Activated T-cell treated with anti-CD3 and anti-CD28 coated beads for 4 hours (primary cell): ENCODE measurements at regions not wholly inside any gene's neighbourhood (a gene's known extent, or its start where the extent isn't known, plus 50 kb on each side); places are given as distances from the start of the nearest gene placed in this dataset.

ENCODE experiments used
- DNase-seq: peaks from one replicate; pipeline ENCODE4 v3.0.0-alpha.2; 2020

DNA sequence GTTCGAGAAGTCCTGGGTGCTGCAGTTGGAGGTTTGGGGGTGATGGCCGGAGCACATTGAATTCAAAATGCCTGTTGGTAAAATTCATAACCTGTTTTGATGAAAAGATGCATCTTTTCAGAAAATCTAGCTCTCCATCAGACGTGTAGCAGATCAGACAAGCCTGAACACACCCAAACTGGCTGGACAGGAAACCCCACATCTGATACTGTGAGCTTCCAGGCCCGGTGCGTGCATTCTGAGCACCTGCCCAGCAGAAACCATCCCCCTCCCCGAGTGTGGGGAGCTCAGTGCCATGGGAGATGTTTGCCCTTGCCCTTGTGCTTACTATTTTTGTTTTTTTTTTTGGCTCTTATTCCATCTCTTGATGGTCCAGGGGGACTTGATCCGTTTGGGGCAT lies 417.1 kb downstream of the TCERG1L start:
- no peak for DNase-seq

DNA sequence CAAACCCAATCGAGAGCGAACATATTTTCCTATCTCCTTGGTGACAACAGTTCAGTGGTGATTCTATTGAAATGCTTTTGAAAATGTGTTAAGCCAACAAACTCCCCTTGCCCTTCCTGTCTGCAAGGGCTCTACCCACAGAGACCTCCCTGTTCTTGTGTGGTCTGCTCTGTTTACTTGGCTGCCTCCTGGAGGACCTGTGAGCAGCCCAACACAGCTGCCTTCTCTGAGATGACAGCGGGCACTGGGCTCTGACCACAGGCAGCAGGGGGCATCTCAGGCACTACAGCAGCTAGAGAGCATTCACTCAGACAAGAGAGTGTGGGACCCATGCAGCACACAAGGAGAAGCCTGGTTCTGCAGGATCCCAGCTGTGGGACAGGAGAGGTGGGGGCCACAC lies 416.4 kb downstream of the TCERG1L start:
- DNase-seq = no peak

DNA sequence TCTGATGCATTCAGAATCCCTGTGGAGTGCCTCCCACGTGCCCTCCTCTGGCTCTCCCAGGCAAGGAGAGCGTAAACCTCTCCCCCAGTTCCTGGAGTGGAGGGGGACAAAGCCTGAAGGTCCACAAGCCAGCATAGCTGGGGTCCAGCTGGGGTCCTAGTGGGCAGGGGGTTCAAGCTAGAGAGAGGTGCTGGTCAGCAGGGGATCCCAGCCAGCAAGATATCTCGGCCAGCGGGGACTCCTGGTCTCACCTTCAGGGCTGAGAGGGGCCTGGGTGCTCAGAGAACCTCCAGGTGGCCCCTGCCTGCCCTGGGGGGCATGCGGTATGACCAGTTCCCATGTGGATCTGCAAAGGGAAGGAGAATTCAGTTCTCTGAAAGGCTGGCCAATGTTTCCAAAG lies 413.7 kb downstream of the TCERG1L start:
- no peak for DNase-seq

DNA sequence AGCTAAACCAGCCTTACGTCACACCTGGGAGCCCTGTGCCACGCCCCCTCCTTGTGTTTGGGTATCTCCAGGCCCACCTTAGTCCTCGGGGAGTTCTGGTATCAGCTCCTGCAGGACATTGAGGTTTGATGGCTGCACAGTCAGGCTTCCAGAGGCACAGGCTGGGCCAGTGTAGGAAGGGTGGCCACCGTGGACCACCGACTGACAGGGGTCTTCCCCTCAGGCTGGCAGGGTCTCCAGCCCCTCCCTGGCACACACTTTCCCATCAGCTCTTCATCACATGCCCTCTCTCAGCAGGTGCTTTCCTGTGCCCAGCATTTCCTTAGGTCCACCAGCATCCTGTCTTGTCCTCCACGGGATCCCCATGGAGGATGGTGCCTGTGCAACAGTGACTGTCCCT lies 413.1 kb downstream of the TCERG1L start:
- no peak for DNase-seq

DNA sequence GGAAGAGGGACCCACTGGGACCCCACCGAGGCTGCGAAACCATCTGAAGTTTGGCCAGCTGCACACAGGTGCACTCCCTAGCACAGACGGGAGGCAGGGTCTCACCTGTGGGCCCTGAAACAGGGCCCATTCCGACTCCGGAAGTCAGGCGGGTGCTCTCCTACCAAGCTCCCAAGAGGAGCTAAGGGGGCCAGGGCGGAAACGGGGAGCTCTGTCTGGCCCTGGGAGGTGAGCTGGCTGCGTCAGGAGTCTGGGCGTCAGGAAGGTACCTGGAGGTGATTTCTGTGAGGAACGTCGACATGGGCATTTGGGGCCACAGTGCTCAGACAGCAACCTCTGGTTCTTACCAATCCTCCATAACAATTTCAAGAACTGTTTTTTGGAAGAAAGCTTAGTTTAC lies 411.7 kb downstream of the TCERG1L start:
- DNase-seq = no peak

DNA sequence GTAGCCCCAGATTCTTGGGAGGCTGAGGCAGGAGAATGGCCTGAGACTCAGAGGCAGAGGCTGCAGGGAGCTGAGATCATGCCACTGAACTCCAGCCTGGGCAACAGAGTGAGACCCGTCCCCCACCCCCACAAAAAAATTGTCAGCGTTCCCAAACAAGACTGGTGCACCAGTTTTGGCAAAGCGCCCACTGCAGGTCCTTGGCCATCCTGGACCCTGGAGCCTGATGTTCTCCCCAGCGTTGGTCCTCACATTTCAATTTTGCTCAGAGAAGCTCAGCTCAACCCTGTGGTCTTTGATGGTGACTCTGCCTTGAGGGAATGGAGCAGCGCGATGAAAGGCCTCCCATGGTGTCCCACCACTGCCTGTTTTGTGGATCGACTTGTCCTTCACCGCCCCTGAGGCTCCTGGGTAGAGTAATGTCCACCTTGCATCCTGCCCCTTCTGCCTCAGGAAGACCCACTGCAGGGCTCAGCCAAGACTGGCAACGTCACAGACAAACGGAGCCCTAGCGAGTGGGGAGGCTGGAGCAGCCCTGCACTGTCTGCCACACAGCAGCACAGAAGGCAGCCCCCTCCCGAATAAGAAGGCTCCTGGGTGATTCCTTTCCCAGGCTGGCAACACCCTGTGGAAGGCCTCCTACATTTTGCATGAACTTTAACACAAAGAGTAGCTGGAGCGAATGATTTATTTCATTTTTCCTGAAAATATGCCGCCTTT lies 410.9 kb downstream of the TCERG1L start:
- DNase-seq = no peak

DNA sequence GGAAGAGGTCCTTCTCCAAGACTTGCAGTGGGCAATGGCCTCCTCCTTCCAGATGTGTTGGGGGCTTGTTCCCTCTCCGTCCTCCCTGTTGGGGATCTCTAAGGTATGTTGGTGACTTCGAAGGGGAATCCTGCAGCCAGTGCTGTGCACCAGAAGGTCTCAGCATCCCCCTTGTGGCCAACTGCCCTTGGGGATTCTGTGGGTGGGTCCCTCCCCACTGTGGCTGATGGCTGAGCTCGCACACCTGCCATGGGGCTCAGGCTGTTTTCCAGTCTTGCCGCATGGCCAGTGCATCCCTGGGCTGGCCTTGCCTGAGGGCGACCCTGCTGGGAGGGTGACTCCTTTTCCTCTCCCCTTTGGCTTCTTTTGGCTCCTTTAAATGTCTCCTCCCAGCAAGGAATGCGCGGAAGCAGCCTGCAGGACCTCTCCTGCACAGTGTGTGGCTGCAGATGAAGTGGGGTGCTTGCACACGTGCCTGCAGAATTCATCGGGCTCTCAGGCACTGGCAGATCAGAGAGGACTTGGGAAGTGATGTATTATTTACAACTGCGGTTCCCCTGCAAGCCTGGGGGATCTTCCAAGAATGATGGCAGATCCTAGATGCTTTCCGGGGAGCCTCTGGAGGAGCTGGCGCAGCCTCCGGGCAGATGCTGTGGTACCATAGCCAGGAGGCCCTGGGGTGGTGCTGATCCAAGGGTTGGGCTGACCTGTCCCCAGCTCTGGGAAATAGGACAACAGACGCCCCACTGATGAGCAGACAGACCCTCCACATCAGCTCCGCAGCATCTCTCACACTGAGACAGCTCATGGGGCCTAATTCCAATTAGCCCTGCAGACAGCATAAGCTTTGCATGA lies 410.0 kb downstream of the TCERG1L start:
- no peak for DNase-seq

DNA sequence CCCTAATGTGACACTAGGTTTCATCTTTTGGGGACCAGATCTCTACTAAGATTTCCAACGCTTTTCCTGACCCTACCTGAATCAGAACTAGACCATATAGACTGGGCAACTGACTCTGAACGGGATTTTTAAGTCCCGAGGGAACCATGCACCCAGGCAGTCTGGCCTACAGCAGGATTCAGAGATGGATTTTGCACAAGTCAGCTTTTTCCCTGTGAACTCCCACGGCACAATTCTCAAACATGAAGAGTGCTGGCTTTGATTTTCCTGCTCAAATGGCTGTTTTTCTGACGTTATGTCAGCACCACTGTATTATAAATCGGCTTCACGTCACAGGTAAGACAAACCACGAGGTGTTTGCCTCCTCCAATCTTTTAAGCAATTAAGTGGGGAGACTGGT lies 409.1 kb downstream of the TCERG1L start:
- DNase-seq = no peak

DNA sequence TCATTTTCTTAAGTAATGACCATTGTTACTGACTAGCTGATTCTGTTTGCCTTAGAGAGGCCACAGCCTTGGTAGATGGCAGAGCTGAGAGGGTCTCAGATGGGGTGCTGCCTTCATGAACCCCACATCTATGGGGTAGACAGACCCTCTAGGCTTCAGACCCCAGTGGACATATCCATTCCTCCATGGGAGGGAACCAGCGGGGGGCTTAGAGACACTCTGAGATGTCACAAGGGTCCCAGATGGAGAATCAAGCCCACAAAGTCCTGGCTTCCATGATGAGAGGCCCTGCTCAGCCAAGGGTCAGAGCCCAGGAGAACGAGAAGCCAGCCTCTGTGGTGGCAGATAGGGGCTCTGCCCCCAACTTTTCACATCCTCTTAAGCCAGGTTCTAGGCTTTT lies 408.6 kb downstream of the TCERG1L start:
- no peak for DNase-seq

DNA sequence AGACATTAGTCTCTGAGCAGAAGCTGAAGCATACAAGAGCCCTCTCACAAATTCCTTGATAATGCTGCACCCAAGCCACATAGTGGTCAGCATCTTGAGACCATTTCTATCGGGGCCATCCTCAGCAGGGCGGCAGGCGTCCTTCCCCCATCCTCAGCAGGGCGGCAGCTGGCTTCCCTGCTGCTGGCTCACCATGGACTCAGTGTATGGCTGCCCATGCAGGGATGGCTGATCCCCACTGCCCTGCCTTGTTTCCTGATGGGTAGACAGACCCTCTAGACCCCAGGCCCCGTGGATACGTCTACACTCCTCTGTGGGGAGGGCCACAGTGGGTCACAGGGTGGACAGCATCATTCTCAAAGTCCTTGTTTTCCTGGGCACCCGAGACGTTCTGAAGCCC lies 406.8 kb downstream of the TCERG1L start:
- DNase-seq = no peak

DNA sequence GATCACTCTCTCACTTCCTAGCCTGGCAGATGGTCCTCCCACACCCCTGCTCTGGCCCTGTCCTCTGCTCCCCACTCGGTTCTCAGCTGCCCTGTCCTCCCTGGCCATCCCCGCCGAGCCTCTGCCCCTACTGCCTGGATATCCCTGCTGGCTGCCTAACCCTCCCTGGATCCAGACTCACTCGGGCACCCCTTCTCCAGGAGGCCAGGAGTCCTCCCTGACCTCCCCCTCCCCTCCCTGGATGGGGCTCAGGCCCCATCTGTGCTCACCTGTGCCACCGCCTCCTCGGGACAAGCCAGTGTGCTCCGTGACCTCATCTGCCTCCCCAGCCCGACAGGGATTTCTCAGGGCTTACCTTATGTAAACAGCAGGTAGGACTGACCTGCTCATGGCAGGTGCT lies 406.1 kb downstream of the TCERG1L start:
- no peak for DNase-seq

DNA sequence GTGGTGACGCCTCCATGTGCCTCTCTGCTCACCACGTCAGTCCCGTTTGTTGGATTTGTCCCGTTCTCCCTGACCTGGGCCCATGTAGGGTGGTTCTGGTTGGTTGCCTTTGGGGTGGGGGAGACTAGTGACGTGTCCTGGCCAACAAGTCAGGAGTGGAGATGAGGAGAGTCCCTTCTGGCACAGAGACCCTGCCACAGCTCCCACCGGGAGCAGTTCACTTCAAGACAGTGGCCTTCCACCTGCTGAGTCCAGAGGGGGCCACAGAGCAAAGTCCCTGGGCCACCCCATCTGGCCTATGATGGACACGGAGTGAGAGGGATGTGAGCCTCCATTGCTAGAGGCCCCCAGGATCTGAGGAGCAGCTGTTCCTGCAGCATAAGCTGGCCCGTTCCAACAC lies 405.6 kb downstream of the TCERG1L start:
- DNase-seq = no peak

DNA sequence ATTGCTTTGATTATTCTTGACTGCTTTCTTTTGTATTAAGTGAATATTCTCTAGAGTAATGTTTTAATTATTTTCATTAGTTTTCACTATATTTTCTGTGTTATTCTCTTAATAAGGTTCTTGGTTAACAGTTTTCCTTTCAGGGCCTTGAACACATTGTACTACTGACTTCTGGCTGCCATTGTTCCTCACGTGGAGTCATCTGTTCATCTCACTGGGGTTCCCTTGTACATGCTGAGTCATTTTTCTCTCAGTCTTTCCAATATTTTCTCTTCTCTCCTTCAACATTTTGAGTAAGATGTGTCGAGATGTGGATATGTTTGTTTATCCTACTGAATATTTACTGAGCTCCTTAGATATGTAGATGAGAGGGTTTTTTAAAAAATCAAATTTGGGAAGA lies 400.7 kb downstream of the TCERG1L start:
- no peak for DNase-seq

DNA sequence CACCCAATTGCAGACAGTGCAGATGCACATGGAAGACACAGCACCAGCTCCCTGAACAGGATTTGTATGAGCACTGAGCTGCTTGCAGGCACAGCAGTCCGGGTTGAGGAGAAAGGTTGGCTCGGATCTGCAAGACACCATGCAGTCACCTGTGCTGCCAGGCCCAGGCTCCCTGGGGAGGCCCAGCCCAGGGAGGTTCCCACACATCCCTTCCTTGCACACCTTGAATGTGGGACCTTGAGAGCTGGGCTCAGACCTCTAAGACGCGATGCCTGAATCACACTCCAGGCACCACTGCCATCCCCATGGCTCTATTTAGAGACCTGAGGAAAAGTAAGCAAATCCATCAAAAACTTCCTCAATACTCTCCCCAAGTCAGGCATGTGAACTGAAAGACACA lies 397.7 kb downstream of the TCERG1L start:
- DNase-seq = no peak

DNA sequence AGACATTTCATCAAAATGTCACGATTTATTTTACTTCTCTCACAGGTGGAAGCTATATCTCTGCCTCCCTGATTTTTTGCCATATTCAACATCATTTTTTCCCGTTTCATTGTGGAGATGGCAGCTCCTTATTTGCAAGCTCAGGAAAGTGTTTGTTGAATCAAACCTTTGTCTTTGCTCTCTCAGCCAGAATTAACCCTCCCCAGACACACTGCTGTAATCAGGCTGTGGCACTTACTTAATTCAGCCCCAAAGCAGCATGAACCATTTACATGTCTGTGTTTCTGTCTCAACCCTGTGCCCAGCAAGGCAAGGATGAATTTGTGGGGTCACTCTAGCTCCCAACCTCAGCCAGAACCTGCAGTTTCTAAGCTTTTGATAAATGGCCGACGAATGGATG lies 397.2 kb downstream of the TCERG1L start:
- DNase-seq = no peak

DNA sequence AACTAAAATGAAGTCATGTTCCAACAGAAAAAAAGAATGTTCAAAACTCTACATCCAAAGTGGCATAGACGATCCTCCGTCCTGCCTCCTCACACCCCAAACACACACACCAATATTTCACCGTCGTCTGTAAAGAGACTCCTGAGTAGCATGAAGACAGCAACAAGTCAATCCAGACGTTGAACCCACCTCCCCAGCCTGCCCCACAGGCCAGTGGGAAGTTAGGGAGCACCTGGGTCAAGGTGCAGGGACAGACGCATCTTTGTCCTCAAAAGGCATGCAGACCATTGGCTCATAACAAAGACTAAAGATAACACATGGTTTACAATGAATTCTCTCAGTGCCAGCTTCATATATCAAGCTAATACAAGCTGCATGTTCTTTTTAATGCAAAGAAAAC lies 396.5 kb downstream of the TCERG1L start:
- DNase-seq = no peak

DNA sequence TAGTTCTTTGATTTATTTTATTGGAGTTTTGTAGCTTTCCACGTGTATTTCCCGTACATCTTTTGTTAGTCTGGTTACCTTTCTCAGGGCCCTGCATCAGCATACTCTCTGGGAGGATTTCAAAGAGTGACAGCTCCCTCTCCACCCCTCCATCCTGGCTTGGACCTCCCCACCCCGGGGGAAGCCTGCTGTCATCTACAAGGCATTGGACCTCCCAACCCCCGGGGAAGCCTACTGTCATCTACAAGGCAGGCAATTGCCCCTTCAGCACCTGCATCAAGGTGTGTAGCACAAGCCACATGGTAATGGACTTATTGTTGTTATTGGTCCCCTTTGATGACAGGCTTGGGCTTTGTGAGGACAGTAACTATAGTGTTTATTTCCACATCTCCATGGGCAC lies 390.1 kb downstream of the TCERG1L start:
- no peak for DNase-seq

DNA sequence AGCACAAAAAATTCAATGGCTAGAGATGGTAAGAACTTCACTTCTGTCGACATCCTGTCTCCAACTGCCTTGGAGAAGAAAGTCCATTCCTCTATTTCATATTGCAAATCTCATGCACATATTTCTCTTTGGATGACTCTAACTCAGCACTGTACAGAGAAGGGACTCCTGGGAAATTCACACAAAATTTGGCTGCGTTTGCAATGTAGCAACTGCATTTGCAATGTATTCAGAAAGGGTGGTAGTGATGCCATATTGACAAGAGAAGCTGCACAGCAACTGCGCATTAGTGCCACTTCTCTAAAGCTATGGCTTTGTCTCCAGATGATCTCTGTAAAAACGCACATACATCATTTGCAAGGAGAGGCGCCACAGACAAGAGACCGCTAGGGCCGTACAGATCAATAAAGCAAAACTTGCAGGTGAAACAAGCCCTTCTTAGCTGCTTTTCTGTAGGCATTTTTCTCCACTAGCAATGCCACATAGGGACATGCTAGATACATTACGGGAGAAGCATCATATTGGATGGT lies 389.5 kb downstream of the TCERG1L start:
- DNase-seq = no peak

DNA sequence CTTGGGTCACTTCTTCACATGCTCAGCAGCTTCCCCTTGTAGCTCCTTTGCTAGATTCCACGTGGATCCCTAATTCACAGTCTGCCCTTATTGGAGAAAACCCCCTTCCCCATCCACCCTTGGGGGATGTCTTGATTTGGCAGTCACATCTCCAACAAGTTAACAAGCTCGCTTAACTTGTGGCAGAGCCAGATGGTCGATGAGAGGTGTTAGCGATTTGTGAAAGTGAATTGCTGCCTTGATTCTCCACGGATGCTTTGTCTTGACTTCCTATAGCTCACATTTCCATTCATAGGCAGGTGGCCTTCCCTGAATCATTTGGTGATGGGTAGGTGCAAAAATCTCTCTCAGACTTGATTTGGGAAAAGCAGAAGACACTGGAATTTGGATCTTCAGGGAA lies 387.9 kb downstream of the TCERG1L start:
- no peak for DNase-seq

DNA sequence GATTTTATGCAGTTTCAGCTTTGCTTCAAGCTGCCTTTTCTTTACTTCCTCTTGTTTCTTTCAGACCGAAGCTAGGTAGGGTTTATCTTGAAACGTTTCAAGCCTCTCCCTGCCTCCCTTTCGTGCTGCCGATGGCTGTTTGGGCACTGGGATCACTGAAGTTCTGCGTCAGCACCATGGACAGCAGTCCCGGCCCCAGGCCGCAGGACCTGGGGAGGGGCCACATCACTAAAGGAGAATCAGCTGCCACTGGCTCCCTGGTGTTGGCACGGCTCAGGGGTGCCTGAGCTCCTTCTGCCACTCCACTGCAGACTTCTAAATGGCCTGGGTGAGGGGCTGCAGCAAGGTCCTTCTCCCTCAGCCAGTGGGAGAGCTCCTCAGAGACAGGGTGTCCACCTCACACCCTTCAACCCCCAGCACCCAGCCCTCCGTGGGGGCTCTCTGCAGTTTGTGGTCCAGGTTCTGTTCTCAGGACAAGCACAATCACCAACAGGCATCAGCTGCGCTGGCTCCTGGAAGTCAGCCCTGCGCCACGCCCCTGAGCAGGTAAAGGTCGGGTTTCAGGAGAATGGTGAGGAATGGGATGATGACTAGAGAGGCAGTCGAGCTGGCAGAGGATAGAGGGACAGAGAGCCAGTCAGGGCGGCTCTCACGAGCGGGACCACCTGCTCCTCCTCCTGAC lies 387.2 kb downstream of the TCERG1L start:
- DNase-seq = no peak

DNA sequence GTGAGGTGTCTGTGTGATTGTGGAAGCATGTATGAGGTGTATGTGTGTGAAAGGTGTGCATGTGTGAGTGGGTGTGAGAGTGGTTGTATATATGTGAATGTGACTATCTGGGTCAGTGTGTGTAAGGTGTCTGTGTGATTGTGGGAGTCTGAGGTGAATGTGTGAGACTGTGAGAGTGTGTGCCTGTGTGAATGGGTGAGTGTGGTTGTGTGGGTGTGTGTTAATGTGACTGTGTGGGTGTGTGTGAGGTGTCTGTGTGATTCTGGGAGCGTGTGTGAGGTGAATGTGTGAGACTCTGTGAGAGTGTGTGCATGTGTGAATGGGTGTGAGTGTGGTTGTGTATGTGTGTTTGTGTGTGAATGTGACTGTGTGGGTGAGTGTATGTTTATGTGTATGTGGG lies 385.1 kb downstream of the TCERG1L start:
- DNase-seq = no peak

DNA sequence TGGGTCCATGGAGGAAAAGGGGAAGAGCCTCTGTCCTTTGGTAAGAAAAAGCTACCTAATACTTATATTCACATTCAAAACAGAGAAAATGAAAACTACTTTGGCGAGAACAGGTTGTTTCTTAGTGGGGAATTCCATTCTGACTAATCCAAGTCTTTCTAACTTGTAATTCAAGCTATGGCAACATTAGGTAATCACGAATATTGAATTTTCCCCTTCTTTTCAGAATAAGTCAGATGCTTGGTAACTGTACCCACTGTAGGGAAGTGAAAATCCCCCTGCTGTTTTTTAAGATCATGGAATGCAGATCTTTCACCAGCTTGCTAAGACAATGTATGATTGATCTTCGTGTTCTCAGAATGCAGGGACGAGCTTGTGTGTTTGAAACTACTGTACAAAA lies 384.4 kb downstream of the TCERG1L start:
- no peak for DNase-seq

DNA sequence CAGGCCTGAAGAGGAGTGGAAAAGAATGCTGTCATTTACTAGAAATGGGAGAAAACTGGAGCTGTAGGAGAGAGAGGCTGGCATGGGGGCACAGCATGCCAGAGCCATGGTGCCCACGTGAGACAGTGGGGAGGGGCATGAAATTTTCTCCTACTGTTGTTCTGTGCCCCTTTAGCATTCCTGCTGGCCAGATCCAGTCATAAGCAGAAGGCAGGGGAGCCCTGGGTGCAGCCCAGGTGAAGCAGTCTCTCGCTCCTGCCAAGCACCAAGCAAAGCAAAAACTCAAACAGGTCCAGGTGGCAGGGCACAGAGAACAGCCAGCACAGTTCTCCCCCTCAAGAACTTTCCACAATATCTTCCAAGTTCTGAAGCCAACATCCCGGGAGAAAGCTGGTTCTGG lies 383.2 kb downstream of the TCERG1L start:
- DNase-seq = no peak
